SK-N-SH treated with all-trans-retinoic acid at 6 μM for 48 hours (cell line): ENCODE measurements at regions not wholly inside any gene's neighbourhood (a gene's known extent, or its start where the extent isn't known, plus 50 kb on each side); places are given as distances from the start of the nearest gene placed in this dataset.

Experiments
- ATAC-seq: fragments of 200-7000 bp; cut with Tn5 transposase; 3 replicates; pipeline ENCODE4 v1.9.1; 2020; ENCODE audit warnings: mild to moderate bottlenecking, moderate library complexity
- ARNTL ChIP-seq: fragments of 450-650 bp; formaldehyde crosslinking; IDR thresholded peaks from 2 replicates; pipeline ENCODE4 v1.5.0; 2020; ENCODE audit warnings: low read depth, mild to moderate bottlenecking, moderate library complexity, borderline replicate concordance
- CSDC2 ChIP-seq: fragments of 250-450 bp; sonication (Bioruptor Pico); IDR thresholded peaks from 2 replicates; pipeline ENCODE4 v1.5.0; 2020; ENCODE audit warnings: mild to moderate bottlenecking, moderate library complexity
- ESRRG ChIP-seq: fragments of 250-450 bp; sonication (Bioruptor Pico); IDR thresholded peaks from 2 replicates; pipeline ENCODE4 v1.6.1; 2021; ENCODE audit warnings: mild to moderate bottlenecking
- GLIS3 ChIP-seq: fragments of 250-450 bp; sonication (Bioruptor Pico); IDR thresholded peaks from 2 replicates; pipeline ENCODE4 v1.5.0; 2020; ENCODE audit warnings: mild to moderate bottlenecking, moderate library complexity
- OSR1 ChIP-seq: fragments of 250-450 bp; sonication (Bioruptor Pico); IDR thresholded peaks from 2 replicates; pipeline ENCODE4 v1.8.0; 2022; ENCODE audit warnings: moderate library complexity, mild to moderate bottlenecking, inconsistent platforms
- PPARA ChIP-seq: fragments of 250-450 bp; sonication (Bioruptor Pico); IDR thresholded peaks from 2 replicates; pipeline ENCODE4 v1.5.0; 2020; ENCODE audit warnings: mild to moderate bottlenecking, borderline replicate concordance
- SNAI2 ChIP-seq: fragments of 250-450 bp; sonication (Bioruptor Pico); IDR thresholded peaks from 2 replicates; pipeline ENCODE4 v1.5.0; 2020; ENCODE audit warnings: mild to moderate bottlenecking, moderate library complexity
- TCF4 ChIP-seq: fragments of 250-450 bp; sonication (Bioruptor Pico); IDR thresholded peaks from 2 replicates; pipeline ENCODE4 v1.8.0; 2021; ENCODE audit warnings: mild to moderate bottlenecking, moderate library complexity, borderline replicate concordance
- TOX ChIP-seq: fragments of 250-450 bp; sonication (Bioruptor Pico); IDR thresholded peaks from 2 replicates; pipeline ENCODE4 v1.8.0; 2021; ENCODE audit warnings: mild to moderate bottlenecking, moderate library complexity, borderline replicate concordance
- ZC3H10 ChIP-seq: fragments of 250-450 bp; sonication (Bioruptor Pico); IDR thresholded peaks from 2 replicates; pipeline ENCODE4 v1.5.1; 2021; ENCODE audit warnings: mild to moderate bottlenecking, moderate library complexity
- ZFP3 ChIP-seq: fragments of 250-450 bp; sonication (Bioruptor Pico); IDR thresholded peaks from 2 replicates; pipeline ENCODE4 v1.5.0; 2020; ENCODE audit warnings: mild to moderate bottlenecking, moderate library complexity
- ZNF565 ChIP-seq: fragments of 450-650 bp; formaldehyde crosslinking; conservative IDR thresholded peaks from 2 replicates; pipeline ENCODE4 v1.5.0; 2020; ENCODE audit warnings: low read depth, mild to moderate bottlenecking, moderate library complexity
- ZNF70 ChIP-seq: fragments of 450-650 bp; formaldehyde crosslinking; IDR thresholded peaks from 2 replicates; pipeline ENCODE4 v1.5.0; 2020; ENCODE audit warnings: mild to moderate bottlenecking, moderate library complexity
- ZNF8 ChIP-seq: fragments of 450-650 bp; formaldehyde crosslinking; IDR thresholded peaks from 2 replicates; pipeline ENCODE4 v1.5.0; 2020; ENCODE audit warnings: mild to moderate bottlenecking, moderate library complexity
- TF ChIP-seq, protein P1 (sequence below): fragments of 250-450 bp; sonication (Bioruptor Pico); IDR thresholded peaks from 2 replicates; pipeline ENCODE4 v1.5.0; 2020; ENCODE audit warnings: mild to moderate bottlenecking, moderate library complexity
- TF ChIP-seq, protein P2 (sequence below): fragments of 250-450 bp; sonication (Bioruptor Pico); IDR thresholded peaks from 2 replicates; pipeline ENCODE4 v1.8.0; 2021; ENCODE audit warnings: low read depth, mild to moderate bottlenecking, moderate library complexity, borderline replicate concordance
- TF ChIP-seq, protein P3 (sequence below): fragments of 250-450 bp; sonication (Bioruptor Pico); IDR thresholded peaks from 2 replicates; pipeline ENCODE4 v1.5.1; 2021; ENCODE audit warnings: mild to moderate bottlenecking, moderate library complexity
- TF ChIP-seq, protein P4 (sequence below): fragments of 250-450 bp; sonication (Bioruptor Pico); IDR thresholded peaks from 2 replicates; pipeline ENCODE4 v1.8.0; 2020; ENCODE audit warnings: mild to moderate bottlenecking, moderate library complexity, borderline replicate concordance

DNA sequence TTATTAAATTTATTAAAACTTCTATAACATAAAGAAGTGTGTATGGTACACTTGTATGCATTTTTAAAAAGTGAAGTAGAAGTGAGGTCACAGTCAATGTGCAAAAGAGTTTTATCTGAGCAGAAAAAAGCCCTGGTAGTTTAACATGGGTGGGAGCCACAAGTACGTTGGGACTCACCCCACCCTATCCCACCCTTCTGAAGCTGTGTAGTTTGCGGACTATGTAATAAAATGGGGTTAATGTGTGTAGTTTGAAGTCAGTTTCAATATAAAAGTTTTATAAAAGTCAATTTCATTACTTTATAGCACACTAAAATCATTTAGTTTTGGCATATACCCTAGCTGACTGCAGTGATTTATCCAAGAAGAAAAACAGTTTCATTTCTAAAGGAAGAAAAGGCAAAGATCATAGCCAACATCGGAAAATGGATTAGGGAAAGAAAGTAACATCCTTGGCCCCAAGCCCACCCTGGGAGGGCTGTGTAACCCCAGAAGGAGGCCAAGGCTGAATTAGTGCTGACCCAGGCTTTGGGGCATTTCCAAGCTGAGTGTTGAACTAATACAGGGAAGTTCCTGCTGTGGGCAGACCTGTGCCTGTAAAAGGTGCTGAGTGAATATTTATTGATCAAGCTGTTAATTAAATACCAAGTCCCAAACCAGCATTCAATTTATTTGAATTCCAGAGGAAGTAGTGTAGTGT is 398.6 kb upstream of the ADAMTSL1 start:
- no peak for TF ChIP-seq ESRRG (CRISPR knock-in tag)
- no peak for TF ChIP-seq TOX
- no peak for TF ChIP-seq ZFP3
- TF ChIP-seq ZNF565 (CRISPR knock-in tag), result no peak
- TF ChIP-seq PPARA (CRISPR knock-in tag), result no peak
- no peak for TF ChIP-seq CSDC2 (CRISPR knock-in tag)
- TF ChIP-seq TCF4 (CRISPR knock-in tag), result no peak
- no peak for TF ChIP-seq GLIS3 (CRISPR knock-in tag)
- TF ChIP-seq SNAI2 (CRISPR knock-in tag), result no peak
- no peak for TF ChIP-seq ARNTL (CRISPR knock-in tag)
- TF ChIP-seq, protein P1, sequence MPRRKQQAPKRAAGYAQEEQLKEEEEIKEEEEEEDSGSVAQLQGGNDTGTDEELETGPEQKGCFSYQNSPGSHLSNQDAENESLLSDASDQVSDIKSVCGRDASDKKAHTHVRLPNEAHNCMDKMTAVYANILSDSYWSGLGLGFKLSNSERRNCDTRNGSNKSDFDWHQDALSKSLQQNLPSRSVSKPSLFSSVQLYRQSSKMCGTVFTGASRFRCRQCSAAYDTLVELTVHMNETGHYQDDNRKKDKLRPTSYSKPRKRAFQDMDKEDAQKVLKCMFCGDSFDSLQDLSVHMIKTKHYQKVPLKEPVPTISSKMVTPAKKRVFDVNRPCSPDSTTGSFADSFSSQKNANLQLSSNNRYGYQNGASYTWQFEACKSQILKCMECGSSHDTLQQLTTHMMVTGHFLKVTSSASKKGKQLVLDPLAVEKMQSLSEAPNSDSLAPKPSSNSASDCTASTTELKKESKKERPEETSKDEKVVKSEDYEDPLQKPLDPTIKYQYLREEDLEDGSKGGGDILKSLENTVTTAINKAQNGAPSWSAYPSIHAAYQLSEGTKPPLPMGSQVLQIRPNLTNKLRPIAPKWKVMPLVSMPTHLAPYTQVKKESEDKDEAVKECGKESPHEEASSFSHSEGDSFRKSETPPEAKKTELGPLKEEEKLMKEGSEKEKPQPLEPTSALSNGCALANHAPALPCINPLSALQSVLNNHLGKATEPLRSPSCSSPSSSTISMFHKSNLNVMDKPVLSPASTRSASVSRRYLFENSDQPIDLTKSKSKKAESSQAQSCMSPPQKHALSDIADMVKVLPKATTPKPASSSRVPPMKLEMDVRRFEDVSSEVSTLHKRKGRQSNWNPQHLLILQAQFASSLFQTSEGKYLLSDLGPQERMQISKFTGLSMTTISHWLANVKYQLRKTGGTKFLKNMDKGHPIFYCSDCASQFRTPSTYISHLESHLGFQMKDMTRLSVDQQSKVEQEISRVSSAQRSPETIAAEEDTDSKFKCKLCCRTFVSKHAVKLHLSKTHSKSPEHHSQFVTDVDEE (CRISPR knock-in tag), result no peak
- ATAC-seq, result no peak

DNA sequence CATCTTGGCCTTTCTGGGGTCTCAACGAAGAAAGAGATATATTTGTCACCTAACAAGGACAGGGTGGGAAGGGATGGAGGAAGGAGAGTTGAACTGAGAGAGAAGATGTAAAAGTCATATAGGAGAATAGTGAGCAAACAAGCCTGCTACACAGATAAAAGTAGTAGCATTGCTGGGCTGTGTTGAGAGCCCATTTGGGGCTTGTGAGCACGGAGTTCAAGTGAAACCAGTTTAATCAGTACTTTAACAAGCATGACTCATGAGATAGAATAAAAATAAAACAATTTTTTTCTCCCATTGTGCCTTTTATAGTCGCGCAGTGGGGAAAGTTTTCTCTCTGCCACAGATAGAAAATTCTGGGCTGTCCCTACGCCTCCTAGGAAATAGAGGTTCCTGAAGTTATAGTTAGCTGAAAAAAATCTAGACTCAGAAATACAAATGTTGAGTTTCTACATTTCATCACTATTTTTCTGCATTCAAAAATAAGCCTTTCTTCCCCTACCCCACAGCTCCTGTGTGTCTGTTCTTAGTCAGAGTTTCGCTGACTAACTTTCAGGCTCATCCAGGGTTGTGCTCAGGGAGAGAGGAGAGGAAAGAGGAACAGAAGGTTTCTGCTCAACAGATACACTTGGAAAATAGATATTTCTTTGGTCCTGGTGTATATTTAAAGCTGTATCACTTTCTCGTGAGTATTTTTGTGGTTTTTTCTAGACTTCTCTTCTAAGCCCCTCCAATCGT is 395.8 kb upstream of the ADAMTSL1 start:
- no peak for TF ChIP-seq TCF4 (CRISPR knock-in tag)
- TF ChIP-seq ESRRG (CRISPR knock-in tag), result no peak
- TF ChIP-seq, protein P2, sequence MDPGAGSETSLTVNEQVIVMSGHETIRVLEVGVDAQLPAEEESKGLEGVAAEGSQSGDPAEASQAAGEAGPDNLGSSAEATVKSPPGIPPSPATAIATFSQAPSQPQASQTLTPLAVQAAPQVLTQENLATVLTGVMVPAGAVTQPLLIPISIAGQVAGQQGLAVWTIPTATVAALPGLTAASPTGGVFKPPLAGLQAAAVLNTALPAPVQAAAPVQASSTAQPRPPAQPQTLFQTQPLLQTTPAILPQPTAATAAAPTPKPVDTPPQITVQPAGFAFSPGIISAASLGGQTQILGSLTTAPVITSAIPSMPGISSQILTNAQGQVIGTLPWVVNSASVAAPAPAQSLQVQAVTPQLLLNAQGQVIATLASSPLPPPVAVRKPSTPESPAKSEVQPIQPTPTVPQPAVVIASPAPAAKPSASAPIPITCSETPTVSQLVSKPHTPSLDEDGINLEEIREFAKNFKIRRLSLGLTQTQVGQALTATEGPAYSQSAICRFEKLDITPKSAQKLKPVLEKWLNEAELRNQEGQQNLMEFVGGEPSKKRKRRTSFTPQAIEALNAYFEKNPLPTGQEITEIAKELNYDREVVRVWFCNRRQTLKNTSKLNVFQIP (CRISPR knock-in tag), result no peak
- TF ChIP-seq, protein P3, sequence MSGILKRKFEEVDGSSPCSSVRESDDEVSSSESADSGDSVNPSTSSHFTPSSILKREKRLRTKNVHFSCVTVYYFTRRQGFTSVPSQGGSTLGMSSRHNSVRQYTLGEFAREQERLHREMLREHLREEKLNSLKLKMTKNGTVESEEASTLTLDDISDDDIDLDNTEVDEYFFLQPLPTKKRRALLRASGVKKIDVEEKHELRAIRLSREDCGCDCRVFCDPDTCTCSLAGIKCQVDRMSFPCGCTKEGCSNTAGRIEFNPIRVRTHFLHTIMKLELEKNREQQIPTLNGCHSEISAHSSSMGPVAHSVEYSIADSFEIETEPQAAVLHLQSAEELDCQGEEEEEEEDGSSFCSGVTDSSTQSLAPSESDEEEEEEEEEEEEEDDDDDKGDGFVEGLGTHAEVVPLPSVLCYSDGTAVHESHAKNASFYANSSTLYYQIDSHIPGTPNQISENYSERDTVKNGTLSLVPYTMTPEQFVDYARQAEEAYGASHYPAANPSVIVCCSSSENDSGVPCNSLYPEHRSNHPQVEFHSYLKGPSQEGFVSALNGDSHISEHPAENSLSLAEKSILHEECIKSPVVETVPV (CRISPR knock-in tag), result no peak
- no peak for TF ChIP-seq ZNF8 (CRISPR knock-in tag)
- TF ChIP-seq, protein P1 (CRISPR knock-in tag), result no peak
- no peak for TF ChIP-seq ZC3H10 (CRISPR knock-in tag)
- TF ChIP-seq PPARA (CRISPR knock-in tag), result no peak
- TF ChIP-seq ZFP3, result no peak
- TF ChIP-seq OSR1, result no peak
- TF ChIP-seq ZNF70 (CRISPR knock-in tag), result no peak
- TF ChIP-seq, protein P4, sequence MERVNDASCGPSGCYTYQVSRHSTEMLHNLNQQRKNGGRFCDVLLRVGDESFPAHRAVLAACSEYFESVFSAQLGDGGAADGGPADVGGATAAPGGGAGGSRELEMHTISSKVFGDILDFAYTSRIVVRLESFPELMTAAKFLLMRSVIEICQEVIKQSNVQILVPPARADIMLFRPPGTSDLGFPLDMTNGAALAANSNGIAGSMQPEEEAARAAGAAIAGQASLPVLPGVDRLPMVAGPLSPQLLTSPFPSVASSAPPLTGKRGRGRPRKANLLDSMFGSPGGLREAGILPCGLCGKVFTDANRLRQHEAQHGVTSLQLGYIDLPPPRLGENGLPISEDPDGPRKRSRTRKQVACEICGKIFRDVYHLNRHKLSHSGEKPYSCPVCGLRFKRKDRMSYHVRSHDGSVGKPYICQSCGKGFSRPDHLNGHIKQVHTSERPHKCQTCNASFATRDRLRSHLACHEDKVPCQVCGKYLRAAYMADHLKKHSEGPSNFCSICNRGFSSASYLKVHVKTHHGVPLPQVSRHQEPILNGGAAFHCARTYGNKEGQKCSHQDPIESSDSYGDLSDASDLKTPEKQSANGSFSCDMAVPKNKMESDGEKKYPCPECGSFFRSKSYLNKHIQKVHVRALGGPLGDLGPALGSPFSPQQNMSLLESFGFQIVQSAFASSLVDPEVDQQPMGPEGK (CRISPR knock-in tag), result no peak

More for the DNA sequence above, 395.8 kb upstream of the ADAMTSL1 start:
- ATAC-seq, result no peak
